Activated B cell treated with CpG ODN at 0.5 μM for 24 hours (primary cell): ENCODE measurements at regions not wholly inside any gene's neighbourhood (a gene's known extent, or its start where the extent isn't known, plus 50 kb on each side); places are given as distances from the start of the nearest gene placed in this dataset.

ENCODE experiments used
- ATAC-seq: fragments of 200-7000 bp; cut with Tn5 transposase; one replicate; pipeline ENCODE4 v1.10.0; 2021; ENCODE audit warnings: low read depth, mild to moderate bottlenecking, moderate library complexity
- CTCF ChIA-PET: fragments of 350-600 bp; sonication (Branson Sonifier 250); formaldehyde crosslinking; loops from one replicate; lab custom pipeline; 2021; ENCODE audit warnings: antibody characterized with exemption; lab: Charles Lee
- POLR2A ChIA-PET: fragments of 350-600 bp; sonication (Branson Sonifier 250); formaldehyde crosslinking; loops from one replicate; lab custom pipeline; 2021; ENCODE audit warnings: antibody characterized with exemption; lab: Charles Lee
- DNase-seq: peaks from one replicate; pipeline ENCODE4 v3.0.0; 2022
- H3K27ac Mint-ChIP-seq: one replicate; pipeline ENCODE4 v1.8.0; 2020; ENCODE audit warnings: mixed read lengths
- H3K27me3 Mint-ChIP-seq: one replicate; pipeline ENCODE4 v1.8.0; 2021; ENCODE audit warnings: mixed read lengths
- H3K36me3 Mint-ChIP-seq: one replicate; pipeline ENCODE4 v1.8.0; 2021; ENCODE audit warnings: low read depth, mixed read lengths
- H3K4me1 Mint-ChIP-seq: one replicate; pipeline ENCODE4 v1.8.0; 2021; ENCODE audit warnings: mixed read lengths
- H3K4me3 Mint-ChIP-seq: one replicate; pipeline ENCODE4 v1.8.0; 2020; ENCODE audit warnings: mild to moderate bottlenecking, mixed read lengths
- H3K9me3 Mint-ChIP-seq: one replicate; pipeline ENCODE4 v1.8.0; 2020; ENCODE audit warnings: mixed read lengths
- intact Hi-C: fragments of 100-400 bp; cut with micrococcal nuclease; formaldehyde crosslinking; loops from one replicate; pipeline ENCODE4 v1.15.1; 2024
- TF ChIP-seq, protein P1 (sequence below): fragments of 200-600 bp; IDR thresholded peaks from one replicate; pipeline ENCODE4 v1.8.0; 2022; ENCODE audit warnings: antibody characterized with exemption, mild to moderate bottlenecking

GRCh38 chr2:126781806-126782205, 116.9 kb upstream of the TEX51 start:
- ChIA-PET POLR2A (no interaction called here), CTCF (no interaction called here)
- Mint-ChIP-seq H3K4me1 (peaks cover 5% of the 10 kb centered on the region), H3K27ac (no peak overlapping the region), H3K27me3 (peaks cover 26% of the 10 kb centered on the region), H3K36me3 (no peaks in the 10 kb centered on the region), H3K9me3 (no peaks in the 10 kb centered on the region), H3K4me3 (no peak overlapping the region)
- DNase-seq (no peak), ATAC-seq (no peak)
- intact Hi-C loops, result no loop called here
- TF ChIP-seq, protein P1, sequence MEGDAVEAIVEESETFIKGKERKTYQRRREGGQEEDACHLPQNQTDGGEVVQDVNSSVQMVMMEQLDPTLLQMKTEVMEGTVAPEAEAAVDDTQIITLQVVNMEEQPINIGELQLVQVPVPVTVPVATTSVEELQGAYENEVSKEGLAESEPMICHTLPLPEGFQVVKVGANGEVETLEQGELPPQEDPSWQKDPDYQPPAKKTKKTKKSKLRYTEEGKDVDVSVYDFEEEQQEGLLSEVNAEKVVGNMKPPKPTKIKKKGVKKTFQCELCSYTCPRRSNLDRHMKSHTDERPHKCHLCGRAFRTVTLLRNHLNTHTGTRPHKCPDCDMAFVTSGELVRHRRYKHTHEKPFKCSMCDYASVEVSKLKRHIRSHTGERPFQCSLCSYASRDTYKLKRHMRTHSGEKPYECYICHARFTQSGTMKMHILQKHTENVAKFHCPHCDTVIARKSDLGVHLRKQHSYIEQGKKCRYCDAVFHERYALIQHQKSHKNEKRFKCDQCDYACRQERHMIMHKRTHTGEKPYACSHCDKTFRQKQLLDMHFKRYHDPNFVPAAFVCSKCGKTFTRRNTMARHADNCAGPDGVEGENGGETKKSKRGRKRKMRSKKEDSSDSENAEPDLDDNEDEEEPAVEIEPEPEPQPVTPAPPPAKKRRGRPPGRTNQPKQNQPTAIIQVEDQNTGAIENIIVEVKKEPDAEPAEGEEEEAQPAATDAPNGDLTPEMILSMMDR, result no peak

DNA sequence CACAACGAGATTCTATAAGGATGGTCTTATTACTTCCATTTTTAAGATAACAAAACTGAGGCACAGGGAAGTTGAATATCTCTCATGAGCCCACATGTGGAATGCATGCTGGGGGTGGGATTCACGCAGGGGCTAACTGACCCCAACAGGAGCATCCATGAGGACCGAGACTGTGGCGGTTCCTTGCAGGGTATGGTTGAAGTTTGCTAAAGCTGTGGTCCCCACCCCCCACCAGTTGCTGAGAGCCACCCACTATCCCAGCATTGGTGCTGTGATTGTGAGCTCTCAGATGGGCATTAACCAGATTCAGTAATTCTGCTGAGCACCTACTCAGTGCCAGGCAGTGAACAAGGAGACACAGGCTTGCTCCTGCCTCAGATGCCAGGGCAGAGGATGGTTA, 116.0 kb upstream of the TEX51 start:
- H3K27ac Mint-ChIP-seq, result no peak overlapping the region
- no peaks in the 10 kb centered on the region for H3K36me3 Mint-ChIP-seq
- no peak overlapping the region for H3K4me3 Mint-ChIP-seq
- H3K4me1 Mint-ChIP-seq, result no peaks in the 10 kb centered on the region
- intact Hi-C loops, result no loop called here
- no peak for DNase-seq
- peaks cover 22% of the 10 kb centered on the region for H3K27me3 Mint-ChIP-seq
- ATAC-seq, result no peak
- ChIA-PET CTCF (no interaction called here), POLR2A (no interaction called here)
- H3K9me3 Mint-ChIP-seq, result no peaks in the 10 kb centered on the region
- TF ChIP-seq, protein P1, result no peak

DNA sequence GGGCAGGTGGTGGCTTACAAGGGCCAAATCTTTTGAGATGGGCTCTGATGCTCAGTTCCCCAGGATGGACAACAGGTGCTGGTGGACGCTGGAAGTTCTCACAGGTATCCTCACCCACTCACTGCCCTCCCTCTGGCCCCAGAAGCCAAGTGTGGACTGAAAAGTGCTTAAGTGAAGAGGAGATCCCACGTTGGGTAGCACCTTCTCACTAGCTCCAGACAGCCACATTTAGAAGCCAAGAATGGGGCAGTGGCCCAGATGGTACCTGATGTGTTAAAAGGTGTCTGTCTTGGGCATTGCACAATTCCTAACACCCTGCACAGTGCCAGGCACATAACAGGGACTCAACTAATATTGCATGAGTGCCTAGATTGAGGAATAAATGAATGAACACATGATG, 115.3 kb upstream of the TEX51 start:
- TF ChIP-seq, protein P1, result no peak
- intact Hi-C loops, result no loop called here
- POLR2A ChIA-PET, result no interaction called here
- ATAC-seq (no peak), DNase-seq (no peak)
- peaks cover 22% of the 10 kb centered on the region for H3K27me3 Mint-ChIP-seq
- no peaks in the 10 kb centered on the region for H3K9me3 Mint-ChIP-seq
- no peaks in the 10 kb centered on the region for H3K36me3 Mint-ChIP-seq
- no peak overlapping the region for H3K4me3 Mint-ChIP-seq
- CTCF ChIA-PET, result no interaction called here
- no peaks in the 10 kb centered on the region for H3K4me1 Mint-ChIP-seq
- H3K27ac Mint-ChIP-seq, result no peak overlapping the region

GRCh38 chr2:126784045-126784444, 114.6 kb upstream of the TEX51 start:
- ATAC-seq (no peak), DNase-seq (no peak)
- TF ChIP-seq, protein P1, result no peak
- Mint-ChIP-seq H3K36me3 (no peaks in the 10 kb centered on the region), H3K27me3 (peaks cover 19% of the 10 kb centered on the region), H3K4me1 (no peaks in the 10 kb centered on the region), H3K27ac (no peak overlapping the region), H3K9me3 (no peaks in the 10 kb centered on the region), H3K4me3 (no peak overlapping the region)
- intact Hi-C loops, result no loop called here
- ChIA-PET POLR2A (no interaction called here), CTCF (no interaction called here)

GRCh38 chr2:126784621-126785020, 114.1 kb upstream of the TEX51 start:
- ATAC-seq (no peak), DNase-seq (no peak)
- CTCF ChIA-PET, result no interaction called here
- no peak overlapping the region for H3K27ac Mint-ChIP-seq
- peaks cover 17% of the 10 kb centered on the region for H3K27me3 Mint-ChIP-seq
- TF ChIP-seq, protein P1, result no peak
- H3K36me3 Mint-ChIP-seq, result no peaks in the 10 kb centered on the region
- H3K4me3 Mint-ChIP-seq, result no peak overlapping the region
- intact Hi-C loops, result no loop called here
- H3K4me1 Mint-ChIP-seq, result no peaks in the 10 kb centered on the region
- no peaks in the 10 kb centered on the region for H3K9me3 Mint-ChIP-seq
- POLR2A ChIA-PET, result no interaction called here
